Brain microvascular endothelial cell (primary cell): ENCODE measurements at regions not wholly inside any gene's neighbourhood (a gene's known extent, or its start where the extent isn't known, plus 50 kb on each side); places are given as distances from the start of the nearest gene placed in this dataset.

Experiments
- DNase-seq: peaks from one replicate; pipeline ENCODE4 v3.0.0-alpha.2; 2020
- H3K27ac ChIP-seq: fragments of 250-450 bp; sonication (Bioruptor Pico); 2 replicates; pipeline ENCODE4 v1.5.1; 2020; ENCODE audit warnings: mild to moderate bottlenecking, moderate library complexity
- H3K27me3 ChIP-seq: fragments of 250-450 bp; sonication (Bioruptor Pico); replicated peaks from 2 replicates; pipeline ENCODE4 v1.5.1; 2020; ENCODE audit warnings: mild to moderate bottlenecking
- H3K36me3 ChIP-seq: fragments of 250-450 bp; sonication (Bioruptor Pico); replicated peaks from 2 replicates; pipeline ENCODE4 v1.5.1; 2020; ENCODE audit warnings: mild to moderate bottlenecking
- H3K4me3 ChIP-seq: 2 replicates; pipeline ENCODE4 v1.5.1; 2011; ENCODE audit warnings: low read depth, mild to moderate bottlenecking, control low read depth, low read length, moderate library complexity
- CTCF ChIP-seq: IDR thresholded peaks from 2 replicates; pipeline ENCODE4 v1.5.1; 2011; ENCODE audit warnings: low read depth, mild to moderate bottlenecking, moderate library complexity, low read length, control low read depth, inconsistent platforms; ENCODE audit errors: missing control alignments
- in situ Hi-C: cut with HindIII; loops from 2 replicates; pipeline ENCODE4 v1.10.0; 2017; ENCODE audit warnings: low sequenced_read_pairs, low pct_ligation_motif_present

- DNase-seq: no peak
- H3K27ac ChIP-seq: no peak overlapping the region
- H3K4me3 ChIP-seq: no peak overlapping the region
- no peaks in the 10 kb centered on the region for H3K27me3 ChIP-seq
- no peaks in the 10 kb centered on the region for H3K36me3 ChIP-seq
- no peak for TF ChIP-seq CTCF
- in situ Hi-C loops: no loop called here
Measured at GRCh38 chr7:42729053-42729765, 182.7 kb downstream of the C7orf25 start.

- Histone ChIP-seq H3K4me3 (no peak overlapping the region), H3K27ac (no peak overlapping the region), H3K36me3 (no peaks in the 10 kb centered on the region), H3K27me3 (no peaks in the 10 kb centered on the region)
- no peak for DNase-seq
- in situ Hi-C loops: no loop called here
- TF ChIP-seq CTCF: no peak
Measured at GRCh38 chr7:42727451-42727850, 184.4 kb downstream of the C7orf25 start.

- Histone ChIP-seq H3K36me3 (no peaks in the 10 kb centered on the region), H3K27ac (peak overlapping the region; percentile 43), H3K4me3 (no peak overlapping the region), H3K27me3 (no peaks in the 10 kb centered on the region)
- in situ Hi-C loops: no loop called here
- peak; percentile 58 for DNase-seq
- no peak for TF ChIP-seq CTCF
Measured at GRCh38 chr7:42726066-42726785, 185.6 kb downstream of the C7orf25 start.

- Histone ChIP-seq H3K27ac (no peak overlapping the region), H3K36me3 (no peaks in the 10 kb centered on the region), H3K27me3 (no peaks in the 10 kb centered on the region), H3K4me3 (no peak overlapping the region)
- no peak for TF ChIP-seq CTCF
- in situ Hi-C loops: no loop called here
- no peak for DNase-seq
Measured at GRCh38 chr7:42722716-42723115, 189.2 kb downstream of the C7orf25 start.

- no peak overlapping the region for H3K4me3 ChIP-seq
- TF ChIP-seq CTCF: no peak
- no peak overlapping the region for H3K27ac ChIP-seq
- DNase-seq: no peak
- H3K36me3 ChIP-seq: no peaks in the 10 kb centered on the region
- H3K27me3 ChIP-seq: no peaks in the 10 kb centered on the region
- in situ Hi-C loops: no loop called here
Measured at GRCh38 chr7:42722198-42722597, 189.7 kb downstream of the C7orf25 start.
